IgD-negative memory B cell (primary cell): ENCODE measurements at regions not wholly inside any gene's neighbourhood (a gene's known extent, or its start where the extent isn't known, plus 50 kb on each side); places are given as distances from the start of the nearest gene placed in this dataset.

ENCODE experiments used
- H3K27ac Mint-ChIP-seq, 3 donors: one replicate each; pipeline ENCODE4 v1.8.0; 2020 to 2022; ENCODE audit warnings: mild to moderate bottlenecking in 3 of 3, mixed read lengths in 3 of 3, moderate library complexity in 1 of 3
- H3K27me3 Mint-ChIP-seq: one replicate; pipeline ENCODE4 v1.8.0; 2021; ENCODE audit warnings: mixed read lengths
- H3K36me3 Mint-ChIP-seq: one replicate; pipeline ENCODE4 v1.8.0; 2020; ENCODE audit warnings: mild to moderate bottlenecking, mixed read lengths
- H3K4me1 Mint-ChIP-seq, 3 donors: one replicate each; pipeline ENCODE4 v1.8.0; 2020 to 2022; ENCODE audit warnings: mixed read lengths in 3 of 3, mild to moderate bottlenecking in 1 of 3
- H3K4me3 Mint-ChIP-seq, 4 donors: one replicate each; pipeline ENCODE4 v1.8.0; 2020 to 2022; ENCODE audit warnings: mild to moderate bottlenecking in 4 of 4, mixed read lengths in 4 of 4, moderate library complexity in 3 of 4
- H3K9me3 Mint-ChIP-seq, 3 donors: one replicate each; pipeline ENCODE4 v1.8.0; 2020 to 2021; ENCODE audit warnings: mixed read lengths in 3 of 3, mild to moderate bottlenecking in 1 of 3

GRCh38 chr20:59455402-59456341 lies 148.7 kb upstream of the PHACTR3 start:
- Mint-ChIP-seq H3K36me3 (peaks cover 1% of the 10 kb centered on the region), H3K27me3 (peaks cover 34% of the 10 kb centered on the region), H3K9me3 (peaks cover 0 to 7% (median 0%) of the 10 kb centered on the region in 3 donors), H3K4me1 (no peaks in the 10 kb centered on the region), H3K27ac (no peak overlapping the region), H3K4me3 (no peak overlapping the region)

DNA sequence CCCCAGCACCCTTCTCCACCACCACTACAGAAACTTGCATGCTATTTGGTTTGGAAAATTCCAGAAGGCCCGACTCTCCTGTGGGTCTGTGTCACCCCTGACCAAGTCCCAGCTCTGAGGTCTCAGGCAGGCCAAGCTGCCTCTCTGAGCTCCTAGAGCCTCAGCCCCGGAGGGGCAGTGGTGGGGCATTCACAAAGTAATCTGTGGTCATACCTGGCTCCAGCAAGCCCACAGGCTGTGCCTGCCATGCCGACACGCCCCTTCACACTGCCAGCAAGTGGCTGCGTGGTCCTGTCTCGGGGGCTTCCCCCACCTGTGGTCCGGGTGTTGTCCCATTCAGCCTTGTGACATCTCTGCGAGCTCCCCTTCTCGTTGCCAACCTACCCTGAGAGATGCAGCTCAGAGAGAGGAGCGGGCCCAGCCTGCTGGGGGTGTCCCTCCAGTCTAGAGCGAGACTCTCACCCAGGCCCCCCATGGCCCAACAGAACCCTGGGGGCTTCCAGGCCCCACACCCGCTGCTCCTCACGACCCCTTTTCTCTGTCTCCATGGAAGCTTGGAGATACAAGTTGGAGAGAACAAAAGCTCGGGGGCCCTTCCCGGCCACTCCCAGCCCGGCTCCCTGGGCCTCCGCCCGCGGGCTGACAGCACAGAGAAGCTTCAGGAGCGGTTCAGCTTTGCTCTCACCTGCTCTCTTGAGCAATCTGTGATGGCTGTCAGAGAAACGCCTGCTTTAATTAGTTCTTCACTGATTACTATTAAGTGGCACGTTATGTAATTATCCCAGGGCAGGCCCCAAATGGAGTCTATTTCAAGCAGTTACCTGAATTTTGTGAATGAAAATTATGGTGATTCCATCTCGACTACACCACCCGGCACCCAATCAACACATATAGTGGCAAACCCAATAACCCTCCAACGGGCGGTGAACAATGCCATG lies 147.7 kb upstream of the PHACTR3 start:
- Mint-ChIP-seq H3K4me3 (no peak overlapping the region), H3K27me3 (peaks cover 33% of the 10 kb centered on the region)

DNA sequence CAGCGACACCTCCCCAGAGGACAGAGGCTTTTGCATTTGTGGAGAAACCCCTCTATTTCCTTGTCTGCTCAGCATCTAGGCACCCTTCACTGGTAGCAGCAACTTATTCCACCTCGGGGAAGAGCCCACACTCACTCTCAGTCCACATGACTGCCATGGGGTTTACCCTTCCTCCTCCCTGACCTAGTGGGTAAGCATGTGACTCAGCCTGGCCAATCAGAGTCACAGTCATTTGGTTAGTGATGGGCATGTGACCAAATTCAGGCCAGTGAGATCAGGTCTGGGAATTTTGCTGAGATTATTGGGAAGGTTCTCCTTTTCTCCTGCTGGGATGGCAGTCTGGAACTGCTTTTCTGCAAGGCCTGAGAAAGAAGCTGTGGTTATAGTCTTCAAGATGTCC lies 145.7 kb upstream of the PHACTR3 start:
- no peaks in the 10 kb centered on the region for H3K4me1 Mint-ChIP-seq
- peaks cover 0 to 7% (median under 1%) of the 10 kb centered on the region in 3 donors for H3K9me3 Mint-ChIP-seq
- no peak overlapping the region for H3K4me3 Mint-ChIP-seq
- no peak overlapping the region for H3K27ac Mint-ChIP-seq
- H3K27me3 Mint-ChIP-seq = peaks cover 24% of the 10 kb centered on the region
- peaks cover 1% of the 10 kb centered on the region for H3K36me3 Mint-ChIP-seq

More for the DNA sequence above, 147.7 kb upstream of the PHACTR3 start:
- peaks cover 1% of the 10 kb centered on the region for H3K36me3 Mint-ChIP-seq
- H3K27ac Mint-ChIP-seq = no peak overlapping the region
- H3K4me1 Mint-ChIP-seq = no peaks in the 10 kb centered on the region
- peaks cover 0 to 7% (median 0%) of the 10 kb centered on the region in 3 donors for H3K9me3 Mint-ChIP-seq

DNA sequence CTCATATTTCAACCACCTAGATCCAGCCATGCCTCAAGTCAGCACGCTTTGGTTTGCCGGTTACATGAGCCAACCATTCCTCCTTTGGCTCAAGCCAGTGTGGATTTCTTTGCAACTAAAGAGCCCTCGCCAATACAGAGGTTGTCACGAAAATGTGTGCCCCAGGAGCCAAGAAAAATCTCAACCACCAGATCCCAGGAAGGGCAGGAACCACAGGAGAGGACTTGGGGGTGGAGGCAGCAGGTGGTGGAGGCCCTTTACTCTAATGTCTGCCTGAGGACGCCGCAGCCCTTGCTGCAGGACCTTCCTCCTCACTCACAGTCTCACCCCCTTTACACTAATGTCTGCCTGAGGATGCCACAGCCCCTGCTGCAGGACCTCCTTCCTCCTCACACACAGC lies 144.8 kb upstream of the PHACTR3 start:
- Mint-ChIP-seq H3K9me3 (peaks cover 4 to 7% (median 6%) of the 10 kb centered on the region in 3 donors), H3K27ac (no peak overlapping the region), H3K27me3 (peaks cover 23% of the 10 kb centered on the region)

GRCh38 chr20:59460352-59460751 lies 144.0 kb upstream of the PHACTR3 start:
- H3K9me3 Mint-ChIP-seq = peaks cover 4 to 9% (median 7%) of the 10 kb centered on the region in 3 donors
- H3K4me1 Mint-ChIP-seq = no peaks in the 10 kb centered on the region
- H3K27ac Mint-ChIP-seq = no peak overlapping the region
- no peak overlapping the region for H3K4me3 Mint-ChIP-seq
- H3K36me3 Mint-ChIP-seq = peaks cover 1% of the 10 kb centered on the region
- peaks cover 24% of the 10 kb centered on the region for H3K27me3 Mint-ChIP-seq

More for the DNA sequence above, 144.8 kb upstream of the PHACTR3 start:
- no peaks in the 10 kb centered on the region for H3K4me1 Mint-ChIP-seq
- H3K4me3 Mint-ChIP-seq = no peak overlapping the region
- H3K36me3 Mint-ChIP-seq = peaks cover 1% of the 10 kb centered on the region

DNA sequence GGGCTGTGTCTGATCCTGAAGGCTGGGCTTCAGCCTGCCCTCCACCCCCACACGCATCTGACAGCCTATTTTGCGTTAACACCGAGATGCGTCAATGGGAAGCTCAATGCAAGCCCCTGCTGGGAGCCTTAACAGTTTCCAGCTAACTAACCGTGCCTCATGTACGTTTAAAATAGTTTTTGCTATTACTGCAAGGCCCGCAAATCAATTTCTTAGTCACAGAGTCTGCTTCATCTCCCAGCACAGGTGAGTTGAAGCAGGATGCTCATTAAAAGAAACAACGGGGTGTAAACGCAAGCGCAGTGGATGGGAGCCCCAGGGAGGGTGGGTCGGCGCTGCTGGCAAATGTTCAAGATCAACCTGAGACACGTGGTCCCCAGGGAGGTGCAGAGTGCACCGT lies 142.8 kb upstream of the PHACTR3 start:
- H3K36me3 Mint-ChIP-seq = no peaks in the 10 kb centered on the region
- no peak overlapping the region for H3K4me3 Mint-ChIP-seq
- H3K27me3 Mint-ChIP-seq = peaks cover 17% of the 10 kb centered on the region
- no peaks in the 10 kb centered on the region for H3K4me1 Mint-ChIP-seq
- H3K27ac Mint-ChIP-seq = no peak overlapping the region
- H3K9me3 Mint-ChIP-seq = peaks cover 4 to 9% (median 7%) of the 10 kb centered on the region in 3 donors

DNA sequence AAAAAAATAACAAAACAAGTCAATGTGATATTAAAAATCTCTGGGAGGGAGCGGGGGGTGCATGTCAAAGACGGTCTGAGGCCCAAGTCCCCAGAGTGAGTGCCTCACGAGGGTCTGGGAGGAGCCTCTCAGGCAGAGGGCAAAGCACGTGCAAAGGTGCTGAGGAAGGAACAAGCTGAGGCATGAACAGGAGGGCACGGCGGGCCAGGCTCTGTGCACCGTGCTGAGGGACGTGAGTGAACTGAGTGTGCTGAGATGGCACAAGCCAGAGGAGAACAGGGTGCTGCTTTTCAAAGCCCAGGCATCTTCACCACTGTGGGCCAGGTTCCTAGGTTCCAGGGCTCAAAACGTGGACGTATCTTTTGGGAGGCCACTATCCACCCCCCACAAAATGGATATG lies 142.1 kb upstream of the PHACTR3 start:
- Mint-ChIP-seq H3K27me3 (peaks cover 15% of the 10 kb centered on the region), H3K27ac (no peak overlapping the region), H3K36me3 (no peaks in the 10 kb centered on the region), H3K4me1 (no peaks in the 10 kb centered on the region), H3K4me3 (no peak overlapping the region), H3K9me3 (peaks cover 4 to 9% (median 7%) of the 10 kb centered on the region in 3 donors)

- Mint-ChIP-seq H3K27ac (no peak overlapping the region), H3K36me3 (no peaks in the 10 kb centered on the region), H3K4me3 (no peak overlapping the region), H3K27me3 (peaks cover 11% of the 10 kb centered on the region), H3K9me3 (peaks cover 4 to 9% (median 5%) of the 10 kb centered on the region in 3 donors), H3K4me1 (no peaks in the 10 kb centered on the region)
Measured at GRCh38 chr20:59463541-59463940, 140.8 kb upstream of the PHACTR3 start.

DNA sequence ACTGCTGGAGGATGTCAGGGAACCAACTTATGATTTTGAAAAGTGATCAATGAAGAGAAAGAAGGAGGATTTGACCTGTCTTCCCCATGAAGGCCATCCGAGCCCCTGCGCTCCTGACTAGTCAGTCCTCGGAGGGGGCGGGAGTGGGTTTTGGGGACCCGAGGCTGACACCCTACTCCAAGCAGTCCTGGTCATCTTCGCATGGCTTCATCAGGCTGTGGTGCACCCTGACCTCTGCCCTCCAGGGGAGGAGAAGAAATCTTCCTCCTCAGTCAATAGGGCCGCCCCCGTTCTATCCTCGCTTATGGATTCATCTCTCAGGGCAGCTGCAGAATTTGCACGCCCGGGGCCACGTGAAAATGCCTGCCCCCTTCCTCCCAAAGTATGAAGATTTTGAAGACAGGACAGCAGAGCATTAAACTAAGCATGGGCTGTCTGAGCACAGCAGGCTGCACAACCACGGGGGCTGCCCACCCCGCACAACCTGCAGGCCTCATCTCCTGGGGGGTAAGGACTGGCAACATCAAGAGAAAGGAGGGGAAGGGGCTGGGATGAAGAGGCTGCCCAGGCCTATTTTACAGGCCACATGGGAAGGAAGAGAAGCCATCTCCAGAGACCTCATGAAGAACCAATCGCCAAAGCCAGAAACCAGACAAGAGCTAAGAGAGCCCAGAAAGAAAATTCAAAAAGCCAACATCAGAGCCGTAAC lies 138.1 kb upstream of the PHACTR3 start:
- Mint-ChIP-seq H3K27ac (no peak overlapping the region), H3K4me1 (no peaks in the 10 kb centered on the region), H3K4me3 (no peak overlapping the region)

GRCh38 chr20:59468831-59469230 lies 135.5 kb upstream of the PHACTR3 start:
- Mint-ChIP-seq H3K27ac (peak overlapping the region in 1 of 3 donors; percentile 4), H3K36me3 (no peaks in the 10 kb centered on the region), H3K9me3 (peaks cover 0 to 9% (median 2%) of the 10 kb centered on the region in 3 donors), H3K27me3 (peaks cover 1% of the 10 kb centered on the region), H3K4me3 (no peak overlapping the region), H3K4me1 (no peaks in the 10 kb centered on the region)

More for the DNA sequence above, 138.1 kb upstream of the PHACTR3 start:
- Mint-ChIP-seq H3K36me3 (no peaks in the 10 kb centered on the region), H3K9me3 (peaks cover 0 to 9% (median 4%) of the 10 kb centered on the region in 3 donors), H3K27me3 (peaks cover 4% of the 10 kb centered on the region)

- peaks cover 0 to 3% (median 0%) of the 10 kb centered on the region in 3 donors for H3K9me3 Mint-ChIP-seq
- no peaks in the 10 kb centered on the region for H3K4me1 Mint-ChIP-seq
- H3K4me3 Mint-ChIP-seq = no peak overlapping the region
- H3K36me3 Mint-ChIP-seq = no peaks in the 10 kb centered on the region
- H3K27me3 Mint-ChIP-seq = peaks cover 1% of the 10 kb centered on the region
- H3K27ac Mint-ChIP-seq = no peak overlapping the region
Measured at GRCh38 chr20:59469267-59470252, 134.8 kb upstream of the PHACTR3 start.

- no peak overlapping the region for H3K4me3 Mint-ChIP-seq
- H3K27ac Mint-ChIP-seq = no peak overlapping the region
- no peaks in the 10 kb centered on the region for H3K36me3 Mint-ChIP-seq
- no peaks in the 10 kb centered on the region for H3K4me1 Mint-ChIP-seq
- no peaks in the 10 kb centered on the region for H3K9me3 Mint-ChIP-seq
- H3K27me3 Mint-ChIP-seq = no peaks in the 10 kb centered on the region
Measured at GRCh38 chr20:59470521-59470920, 133.8 kb upstream of the PHACTR3 start.

DNA sequence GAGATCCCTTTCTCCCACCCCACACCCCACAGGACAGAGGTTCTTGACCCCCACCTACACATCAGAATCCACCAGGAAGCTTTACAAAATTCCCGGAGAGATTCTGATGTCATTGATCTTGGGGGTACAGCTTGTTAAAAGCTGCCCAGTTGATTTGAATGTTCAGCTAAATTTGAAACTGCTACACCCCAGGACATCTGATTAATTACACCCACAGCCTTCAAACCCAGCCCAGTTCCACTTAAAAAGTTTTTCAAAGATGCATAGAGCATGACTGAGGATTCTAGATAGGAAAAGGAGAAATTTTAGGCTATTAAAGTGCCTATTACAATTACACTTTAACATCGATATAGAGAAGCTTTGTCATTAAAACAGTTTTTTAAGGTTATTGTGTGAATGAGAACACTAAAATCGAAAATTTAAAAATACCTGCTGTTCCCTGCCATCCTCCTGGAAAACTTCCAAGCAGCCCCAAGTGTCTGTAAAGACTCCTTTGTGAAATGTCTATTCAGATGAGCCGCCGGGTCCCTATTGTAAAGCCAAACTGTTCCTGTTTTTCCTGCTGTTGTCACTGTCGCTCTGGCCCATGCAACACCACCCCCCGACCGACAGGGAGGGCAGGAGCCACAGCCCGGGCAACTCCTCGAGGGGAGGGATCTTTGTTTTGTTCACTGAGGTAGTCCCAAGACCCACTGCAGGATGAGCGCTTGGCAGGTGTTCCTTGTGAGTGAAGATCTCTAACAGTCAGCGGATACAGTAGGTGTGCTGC lies 132.5 kb upstream of the PHACTR3 start:
- Mint-ChIP-seq H3K36me3 (no peaks in the 10 kb centered on the region), H3K27ac (peak overlapping the region in 1 of 3 donors; percentile 16), H3K4me3 (no peak overlapping the region), H3K4me1 (no peaks in the 10 kb centered on the region), H3K27me3 (no peaks in the 10 kb centered on the region), H3K9me3 (no peaks in the 10 kb centered on the region)
